ENCODE measurements at regions not wholly inside any gene's neighbourhood (a gene's known extent, or its start where the extent isn't known, plus 50 kb on each side); places are given as distances from the start of the nearest gene placed in this dataset.

DNA sequence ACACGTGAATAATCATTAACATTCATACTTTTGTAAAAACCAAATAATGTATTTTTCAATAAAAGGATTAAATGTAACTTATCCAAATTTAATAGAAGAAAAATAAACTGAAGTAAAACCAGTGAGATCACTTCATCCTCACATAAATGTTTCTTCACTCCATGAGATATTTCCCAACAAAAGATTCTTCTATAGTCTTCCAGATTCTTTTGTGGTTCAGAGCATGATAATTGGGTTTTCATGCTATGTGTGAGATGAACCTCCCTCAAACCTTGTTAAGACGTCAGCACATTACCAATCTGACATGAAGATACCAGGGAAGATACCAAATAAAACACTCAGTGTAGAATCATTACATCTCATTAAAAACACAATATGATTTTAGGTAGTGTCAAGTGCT, 62.9 kb upstream of the OXGR1 start:
- Histone ChIP-seq H3K27ac (ENCODE audit: low read length) (no peak overlapping the region), H3K4me3 (ENCODE audit: low read length in 2 of 2) (no peak overlapping the region), H3K9ac (ENCODE audit: low read length in 2 of 2) (no peak overlapping the region), H3K9me3 (ENCODE audit: control insufficient read depth in 2 of 2, low read length in 2 of 2) (no peaks in the 10 kb centered on the region), H3K36me3 (ENCODE audit: control insufficient read depth in 2 of 2, insufficient read depth in 2 of 2, low read length in 2 of 2) (no peaks in the 10 kb centered on the region), H3K27me3 (ENCODE audit: control insufficient read depth in 1 of 2, insufficient read depth in 2 of 2, low read length in 2 of 2) (no peaks in the 10 kb centered on the region), H3K4me1 (ENCODE audit: control insufficient read depth, insufficient read depth, low read length) (no peaks in the 10 kb centered on the region)

DNA sequence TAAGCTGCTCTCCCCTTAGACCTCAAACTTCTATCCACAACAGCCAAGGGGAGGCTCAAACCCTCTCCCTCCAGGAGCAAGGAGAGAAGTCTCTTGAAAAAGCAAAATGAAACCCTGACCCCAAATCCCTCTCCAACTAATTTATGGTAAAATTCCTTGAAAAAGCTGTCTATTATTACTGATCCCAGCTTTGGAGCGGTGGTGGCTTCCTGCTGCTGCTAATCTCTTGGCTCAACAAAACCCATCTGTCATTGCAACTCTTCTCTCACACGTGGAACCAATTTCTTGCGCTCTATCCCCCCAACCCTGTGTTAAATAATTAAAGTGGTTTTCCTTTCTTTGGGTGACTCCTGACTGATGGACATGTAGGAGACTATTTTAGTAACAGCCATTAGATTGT, 64.1 kb upstream of the OXGR1 start:
- no peak overlapping the region for H3K27ac ChIP-seq (ENCODE audit: low read length)
- H3K4me3 ChIP-seq (ENCODE audit: low read length in 2 of 2) = no peak overlapping the region
- H3K9ac ChIP-seq (ENCODE audit: low read length in 2 of 2) = no peak overlapping the region
- no peaks in the 10 kb centered on the region for H3K27me3 ChIP-seq (ENCODE audit: control insufficient read depth in 1 of 2, insufficient read depth in 2 of 2, low read length in 2 of 2)
- H3K36me3 ChIP-seq (ENCODE audit: control insufficient read depth in 2 of 2, insufficient read depth in 2 of 2, low read length in 2 of 2) = no peaks in the 10 kb centered on the region
- no peaks in the 10 kb centered on the region for H3K9me3 ChIP-seq (ENCODE audit: control insufficient read depth in 2 of 2, low read length in 2 of 2)
- no peaks in the 10 kb centered on the region for H3K4me1 ChIP-seq (ENCODE audit: control insufficient read depth, insufficient read depth, low read length)

GRCh38 chr13:97058926-97059325, 64.7 kb upstream of the OXGR1 start:
- Histone ChIP-seq H3K4me3 (ENCODE audit: low read length in 2 of 2) (no peak overlapping the region), H3K27me3 (ENCODE audit: control insufficient read depth in 1 of 2, insufficient read depth in 2 of 2, low read length in 2 of 2) (no peaks in the 10 kb centered on the region), H3K4me1 (ENCODE audit: control insufficient read depth, insufficient read depth, low read length) (no peaks in the 10 kb centered on the region), H3K36me3 (ENCODE audit: control insufficient read depth in 2 of 2, insufficient read depth in 2 of 2, low read length in 2 of 2) (no peaks in the 10 kb centered on the region), H3K27ac (ENCODE audit: low read length) (no peak overlapping the region), H3K9me3 (ENCODE audit: control insufficient read depth in 2 of 2, low read length in 2 of 2) (no peaks in the 10 kb centered on the region), H3K9ac (ENCODE audit: low read length in 2 of 2) (no peak overlapping the region)

DNA sequence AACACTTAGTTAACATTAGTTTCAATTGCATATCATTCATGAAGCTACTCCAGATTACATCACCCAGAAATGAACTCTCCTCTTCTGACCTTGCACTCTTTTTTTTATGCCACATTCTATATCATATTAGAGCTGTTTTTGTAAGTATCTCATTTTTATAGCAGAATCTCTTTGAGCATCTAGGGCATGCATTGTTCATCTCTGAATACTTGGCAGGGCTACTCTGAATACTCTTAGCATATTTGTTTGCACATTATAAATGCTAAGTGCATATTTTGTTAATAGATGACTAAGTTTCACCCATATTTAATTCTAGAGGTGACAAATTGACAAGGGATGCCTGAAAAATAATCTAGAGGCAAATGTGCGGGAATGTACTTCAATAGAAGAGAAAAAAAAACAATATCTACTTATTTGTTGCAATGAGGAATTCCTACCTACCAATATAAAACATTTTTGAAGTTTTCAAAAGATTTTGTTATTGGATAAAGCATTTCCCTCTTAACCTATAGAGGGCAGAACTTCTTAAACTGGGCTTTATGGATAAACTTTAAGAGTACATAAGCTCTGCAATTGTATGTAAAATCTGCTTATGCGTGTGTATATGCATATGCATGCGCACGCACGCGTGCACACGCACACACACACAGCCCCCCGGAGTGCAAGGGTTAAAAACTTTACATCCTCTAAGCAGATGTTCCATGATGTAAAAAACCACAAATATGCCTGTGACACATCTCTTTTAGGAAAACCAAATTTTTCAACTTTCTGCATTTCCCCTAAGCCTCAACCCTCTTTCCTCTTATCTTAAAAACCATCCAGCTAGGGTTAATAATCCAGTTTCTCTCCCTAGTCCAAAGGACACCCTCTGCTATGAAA, 73.0 kb upstream of the OXGR1 start:
- H3K27ac ChIP-seq (ENCODE audit: low read length) = no peak overlapping the region
- no peaks in the 10 kb centered on the region for H3K36me3 ChIP-seq (ENCODE audit: control insufficient read depth in 2 of 2, insufficient read depth in 2 of 2, low read length in 2 of 2)
- H3K27me3 ChIP-seq (ENCODE audit: control insufficient read depth in 1 of 2, insufficient read depth in 2 of 2, low read length in 2 of 2) = no peaks in the 10 kb centered on the region
- H3K9me3 ChIP-seq (ENCODE audit: control insufficient read depth in 2 of 2, low read length in 2 of 2) = no peaks in the 10 kb centered on the region
- no peak overlapping the region for H3K4me3 ChIP-seq (ENCODE audit: low read length in 2 of 2)
- no peak overlapping the region for H3K9ac ChIP-seq (ENCODE audit: low read length in 2 of 2)
- no peaks in the 10 kb centered on the region for H3K4me1 ChIP-seq (ENCODE audit: control insufficient read depth, insufficient read depth, low read length)

- no peaks in the 10 kb centered on the region for H3K9me3 ChIP-seq (ENCODE audit: control insufficient read depth in 2 of 2, low read length in 2 of 2)
- H3K4me1 ChIP-seq (ENCODE audit: control insufficient read depth, insufficient read depth, low read length) = no peaks in the 10 kb centered on the region
- no peak overlapping the region for H3K27ac ChIP-seq (ENCODE audit: low read length)
- no peak overlapping the region for H3K9ac ChIP-seq (ENCODE audit: low read length in 2 of 2)
- no peaks in the 10 kb centered on the region for H3K36me3 ChIP-seq (ENCODE audit: control insufficient read depth in 2 of 2, insufficient read depth in 2 of 2, low read length in 2 of 2)
- H3K4me3 ChIP-seq (ENCODE audit: low read length in 2 of 2) = no peak overlapping the region
- H3K27me3 ChIP-seq (ENCODE audit: control insufficient read depth in 1 of 2, insufficient read depth in 2 of 2, low read length in 2 of 2) = no peaks in the 10 kb centered on the region
These were observed 73.9 kb upstream of the OXGR1 start for GRCh38 chr13:97068151-97068550.

DNA sequence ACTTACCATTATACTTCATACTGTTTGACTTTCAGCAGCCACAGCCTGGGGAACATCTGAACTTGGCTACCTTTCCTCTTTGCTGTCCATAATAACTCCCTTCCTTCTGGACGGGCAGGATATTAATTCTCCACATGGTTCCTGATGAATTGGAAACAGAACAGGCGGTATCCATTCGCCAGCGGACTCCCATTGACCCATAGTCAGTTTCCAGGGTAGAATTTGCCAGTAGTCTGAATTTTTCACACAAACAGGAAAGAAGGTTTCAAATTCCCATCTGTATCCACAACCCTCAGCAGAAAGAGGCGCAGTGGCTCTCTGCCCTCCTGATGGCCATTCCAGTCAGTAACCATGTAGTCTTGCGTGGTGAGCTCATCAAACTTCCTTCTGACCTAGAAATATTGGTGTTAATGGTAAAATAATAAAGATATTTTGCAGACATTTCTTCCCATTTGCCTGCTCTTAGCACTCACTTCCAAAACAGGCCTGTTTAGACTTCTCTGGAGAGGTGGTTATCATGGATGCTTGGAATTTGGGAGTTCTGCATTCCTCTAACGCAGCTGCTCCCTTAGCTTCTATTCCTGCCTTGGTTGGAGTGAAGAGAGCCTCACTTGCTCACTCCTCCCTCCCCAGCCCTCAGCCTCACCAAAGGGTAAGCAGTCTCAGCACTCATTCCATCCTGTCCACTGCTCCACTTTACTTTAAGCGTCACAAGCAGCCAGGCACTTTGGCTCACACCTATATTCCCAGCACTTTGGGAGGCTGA, 75.0 kb upstream of the OXGR1 start:
- H3K9me3 ChIP-seq (ENCODE audit: control insufficient read depth in 2 of 2, low read length in 2 of 2) = peaks cover 0 to under 1% of the 10 kb centered on the region in 2 donors
- no peak overlapping the region for H3K9ac ChIP-seq (ENCODE audit: low read length in 2 of 2)
- H3K4me1 ChIP-seq (ENCODE audit: control insufficient read depth, insufficient read depth, low read length) = no peaks in the 10 kb centered on the region
- H3K36me3 ChIP-seq (ENCODE audit: control insufficient read depth in 2 of 2, insufficient read depth in 2 of 2, low read length in 2 of 2) = no peaks in the 10 kb centered on the region
- no peak overlapping the region for H3K4me3 ChIP-seq (ENCODE audit: low read length in 2 of 2)
- H3K27me3 ChIP-seq (ENCODE audit: control insufficient read depth in 1 of 2, insufficient read depth in 2 of 2, low read length in 2 of 2) = no peaks in the 10 kb centered on the region
- H3K27ac ChIP-seq (ENCODE audit: low read length) = no peak overlapping the region

GRCh38 chr13:97072297-97072696, 78.0 kb upstream of the OXGR1 start:
- Histone ChIP-seq H3K27me3 (ENCODE audit: control insufficient read depth in 1 of 2, insufficient read depth in 2 of 2, low read length in 2 of 2) (no peaks in the 10 kb centered on the region), H3K27ac (ENCODE audit: low read length) (no peak overlapping the region), H3K4me1 (ENCODE audit: control insufficient read depth, insufficient read depth, low read length) (no peaks in the 10 kb centered on the region), H3K9ac (ENCODE audit: low read length in 2 of 2) (no peak overlapping the region), H3K4me3 (ENCODE audit: low read length in 2 of 2) (no peak overlapping the region), H3K9me3 (ENCODE audit: control insufficient read depth in 2 of 2, low read length in 2 of 2) (peaks cover 0 to 6% of the 10 kb centered on the region in 2 donors), H3K36me3 (ENCODE audit: control insufficient read depth in 2 of 2, insufficient read depth in 2 of 2, low read length in 2 of 2) (no peaks in the 10 kb centered on the region)

DNA sequence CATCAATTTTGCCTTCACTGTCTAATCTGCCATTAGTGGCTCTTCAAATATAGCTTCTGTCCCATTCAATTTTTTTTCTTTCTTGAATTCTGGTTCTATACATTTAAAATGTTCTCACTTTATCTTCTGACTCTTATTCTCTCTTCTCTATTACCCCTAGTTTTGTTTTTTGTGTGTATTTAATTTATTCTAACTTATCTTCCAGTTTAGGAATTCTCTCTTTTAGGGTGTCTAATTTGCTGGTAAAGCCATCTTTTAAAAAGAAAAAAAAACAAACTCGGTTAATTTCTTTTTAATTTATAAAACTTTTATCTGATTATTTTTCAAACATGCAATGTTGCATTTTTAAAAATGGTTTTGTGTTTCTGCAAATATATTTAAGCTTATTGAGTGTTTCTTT, 80.3 kb upstream of the OXGR1 start:
- no peaks in the 10 kb centered on the region for H3K36me3 ChIP-seq (ENCODE audit: control insufficient read depth in 2 of 2, insufficient read depth in 2 of 2, low read length in 2 of 2)
- H3K9ac ChIP-seq (ENCODE audit: low read length in 2 of 2) = no peak overlapping the region
- H3K4me3 ChIP-seq (ENCODE audit: low read length in 2 of 2) = no peak overlapping the region
- H3K27me3 ChIP-seq (ENCODE audit: control insufficient read depth in 1 of 2, insufficient read depth in 2 of 2, low read length in 2 of 2) = no peaks in the 10 kb centered on the region
- no peak overlapping the region for H3K27ac ChIP-seq (ENCODE audit: low read length)
- peaks cover 0 to 6% of the 10 kb centered on the region in 2 donors for H3K9me3 ChIP-seq (ENCODE audit: control insufficient read depth in 2 of 2, low read length in 2 of 2)
- H3K4me1 ChIP-seq (ENCODE audit: control insufficient read depth, insufficient read depth, low read length) = no peaks in the 10 kb centered on the region

GRCh38 chr13:97076898-97077297, 82.6 kb upstream of the OXGR1 start:
- Histone ChIP-seq H3K4me1 (ENCODE audit: control insufficient read depth, insufficient read depth, low read length) (no peaks in the 10 kb centered on the region), H3K9ac (ENCODE audit: low read length in 2 of 2) (no peak overlapping the region), H3K27me3 (ENCODE audit: control insufficient read depth in 1 of 2, insufficient read depth in 2 of 2, low read length in 2 of 2) (no peaks in the 10 kb centered on the region), H3K4me3 (ENCODE audit: low read length in 2 of 2) (no peak overlapping the region), H3K36me3 (ENCODE audit: control insufficient read depth in 2 of 2, insufficient read depth in 2 of 2, low read length in 2 of 2) (no peaks in the 10 kb centered on the region), H3K27ac (ENCODE audit: low read length) (no peak overlapping the region), H3K9me3 (ENCODE audit: control insufficient read depth in 2 of 2, low read length in 2 of 2) (peaks cover 0 to 6% of the 10 kb centered on the region in 2 donors)

DNA sequence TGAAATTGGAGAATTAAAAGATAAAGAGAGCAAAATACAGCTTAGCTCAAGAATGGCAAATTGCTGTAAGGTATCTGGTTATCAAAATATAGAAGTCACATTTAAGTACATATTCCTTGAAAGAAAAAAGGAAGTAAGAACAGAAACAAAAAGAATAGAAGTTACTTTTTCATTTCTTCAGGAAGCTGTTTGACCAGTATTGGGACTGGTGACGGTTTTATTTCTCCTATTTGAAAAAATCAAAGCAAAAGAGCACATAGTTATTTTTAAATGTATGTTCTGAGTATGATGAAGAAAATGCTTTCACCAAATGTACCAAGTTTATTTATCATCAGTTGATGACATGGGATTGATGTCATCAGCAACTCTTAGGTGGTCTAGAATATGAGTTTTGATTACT, 83.1 kb upstream of the OXGR1 start:
- Histone ChIP-seq H3K36me3 (ENCODE audit: control insufficient read depth in 2 of 2, insufficient read depth in 2 of 2, low read length in 2 of 2) (no peaks in the 10 kb centered on the region), H3K9me3 (ENCODE audit: control insufficient read depth in 2 of 2, low read length in 2 of 2) (peaks cover 0 to 6% of the 10 kb centered on the region in 2 donors), H3K4me1 (ENCODE audit: control insufficient read depth, insufficient read depth, low read length) (no peaks in the 10 kb centered on the region), H3K27ac (ENCODE audit: low read length) (no peak overlapping the region), H3K27me3 (ENCODE audit: control insufficient read depth in 1 of 2, insufficient read depth in 2 of 2, low read length in 2 of 2) (no peaks in the 10 kb centered on the region), H3K4me3 (ENCODE audit: low read length in 2 of 2) (no peak overlapping the region), H3K9ac (ENCODE audit: low read length in 2 of 2) (no peak overlapping the region)

DNA sequence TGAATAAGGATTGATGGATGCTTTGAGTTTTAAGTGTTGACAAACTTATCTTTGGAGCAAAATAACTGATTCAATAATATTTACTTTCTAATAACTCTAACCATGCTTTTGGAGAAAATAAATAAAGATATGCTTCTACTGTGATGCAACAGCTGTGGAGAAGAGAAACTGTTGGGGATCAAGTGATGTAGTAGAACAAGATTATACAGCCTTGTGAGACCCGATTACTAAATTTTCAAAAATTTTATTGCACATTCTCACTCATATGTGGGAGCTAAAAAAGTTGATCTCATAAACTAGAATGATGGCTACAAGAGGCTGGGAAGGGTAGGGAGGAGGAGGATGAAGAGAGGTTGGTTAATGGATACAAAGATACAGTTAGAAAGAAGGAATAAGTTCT, 85.5 kb upstream of the OXGR1 start:
- no peaks in the 10 kb centered on the region for H3K4me1 ChIP-seq (ENCODE audit: control insufficient read depth, insufficient read depth, low read length)
- no peak overlapping the region for H3K27ac ChIP-seq (ENCODE audit: low read length)
- H3K4me3 ChIP-seq (ENCODE audit: low read length in 2 of 2) = no peak overlapping the region
- peaks cover 0 to 3% of the 10 kb centered on the region in 2 donors for H3K9me3 ChIP-seq (ENCODE audit: control insufficient read depth in 2 of 2, low read length in 2 of 2)
- H3K36me3 ChIP-seq (ENCODE audit: control insufficient read depth in 2 of 2, insufficient read depth in 2 of 2, low read length in 2 of 2) = no peaks in the 10 kb centered on the region
- no peaks in the 10 kb centered on the region for H3K27me3 ChIP-seq (ENCODE audit: control insufficient read depth in 1 of 2, insufficient read depth in 2 of 2, low read length in 2 of 2)
- H3K9ac ChIP-seq (ENCODE audit: low read length in 2 of 2) = no peak overlapping the region
